Activated B cell treated with CpG ODN at 0.5 μM for 24 hours (primary cell): ENCODE measurements at regions not wholly inside any gene's neighbourhood (a gene's known extent, or its start where the extent isn't known, plus 50 kb on each side); places are given as distances from the start of the nearest gene placed in this dataset.

Experiments
- ATAC-seq: fragments of 200-7000 bp; cut with Tn5 transposase; one replicate; pipeline ENCODE4 v1.10.0; 2021; ENCODE audit warnings: low read depth, mild to moderate bottlenecking, moderate library complexity
- CTCF ChIA-PET: fragments of 350-600 bp; sonication (Branson Sonifier 250); formaldehyde crosslinking; loops from one replicate; lab custom pipeline; 2021; ENCODE audit warnings: antibody characterized with exemption; lab: Charles Lee
- POLR2A ChIA-PET: fragments of 350-600 bp; sonication (Branson Sonifier 250); formaldehyde crosslinking; loops from one replicate; lab custom pipeline; 2021; ENCODE audit warnings: antibody characterized with exemption; lab: Charles Lee
- DNase-seq: peaks from one replicate; pipeline ENCODE4 v3.0.0; 2022
- H3K27ac Mint-ChIP-seq: one replicate; pipeline ENCODE4 v1.8.0; 2020; ENCODE audit warnings: mixed read lengths
- H3K27me3 Mint-ChIP-seq: one replicate; pipeline ENCODE4 v1.8.0; 2021; ENCODE audit warnings: mixed read lengths
- H3K36me3 Mint-ChIP-seq: one replicate; pipeline ENCODE4 v1.8.0; 2021; ENCODE audit warnings: low read depth, mixed read lengths
- H3K4me1 Mint-ChIP-seq: one replicate; pipeline ENCODE4 v1.8.0; 2021; ENCODE audit warnings: mixed read lengths
- H3K4me3 Mint-ChIP-seq: one replicate; pipeline ENCODE4 v1.8.0; 2020; ENCODE audit warnings: mild to moderate bottlenecking, mixed read lengths
- H3K9me3 Mint-ChIP-seq: one replicate; pipeline ENCODE4 v1.8.0; 2020; ENCODE audit warnings: mixed read lengths
- intact Hi-C: fragments of 100-400 bp; cut with micrococcal nuclease; formaldehyde crosslinking; loops from one replicate; pipeline ENCODE4 v1.15.1; 2024
- TF ChIP-seq, protein P1 (sequence below): fragments of 200-600 bp; IDR thresholded peaks from one replicate; pipeline ENCODE4 v1.8.0; 2022; ENCODE audit warnings: antibody characterized with exemption, mild to moderate bottlenecking

DNA sequence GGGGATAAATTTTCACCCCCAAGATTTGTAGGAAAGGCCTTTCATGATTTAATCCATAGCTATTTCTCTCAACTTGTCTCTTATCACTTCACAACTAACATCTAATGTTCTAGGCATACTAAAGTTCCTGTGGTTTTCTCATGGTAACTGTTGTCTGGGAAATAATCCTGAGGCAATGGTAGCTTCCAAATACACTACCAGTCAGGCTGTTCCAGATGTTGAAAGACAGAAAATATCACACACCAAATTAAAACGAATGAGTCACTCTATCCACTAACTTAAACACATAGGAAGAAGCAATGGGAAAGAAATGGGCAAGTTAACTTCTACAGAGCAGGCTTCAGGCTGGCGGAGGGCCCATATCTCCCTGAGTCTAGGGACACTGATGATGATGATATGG is 77.7 kb upstream of the MYO16 start:
- no peaks in the 10 kb centered on the region for H3K4me1 Mint-ChIP-seq
- H3K4me3 Mint-ChIP-seq: no peak overlapping the region
- no peak for ATAC-seq
- no peak overlapping the region for H3K27ac Mint-ChIP-seq
- TF ChIP-seq, protein P1, sequence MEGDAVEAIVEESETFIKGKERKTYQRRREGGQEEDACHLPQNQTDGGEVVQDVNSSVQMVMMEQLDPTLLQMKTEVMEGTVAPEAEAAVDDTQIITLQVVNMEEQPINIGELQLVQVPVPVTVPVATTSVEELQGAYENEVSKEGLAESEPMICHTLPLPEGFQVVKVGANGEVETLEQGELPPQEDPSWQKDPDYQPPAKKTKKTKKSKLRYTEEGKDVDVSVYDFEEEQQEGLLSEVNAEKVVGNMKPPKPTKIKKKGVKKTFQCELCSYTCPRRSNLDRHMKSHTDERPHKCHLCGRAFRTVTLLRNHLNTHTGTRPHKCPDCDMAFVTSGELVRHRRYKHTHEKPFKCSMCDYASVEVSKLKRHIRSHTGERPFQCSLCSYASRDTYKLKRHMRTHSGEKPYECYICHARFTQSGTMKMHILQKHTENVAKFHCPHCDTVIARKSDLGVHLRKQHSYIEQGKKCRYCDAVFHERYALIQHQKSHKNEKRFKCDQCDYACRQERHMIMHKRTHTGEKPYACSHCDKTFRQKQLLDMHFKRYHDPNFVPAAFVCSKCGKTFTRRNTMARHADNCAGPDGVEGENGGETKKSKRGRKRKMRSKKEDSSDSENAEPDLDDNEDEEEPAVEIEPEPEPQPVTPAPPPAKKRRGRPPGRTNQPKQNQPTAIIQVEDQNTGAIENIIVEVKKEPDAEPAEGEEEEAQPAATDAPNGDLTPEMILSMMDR: no peak
- CTCF ChIA-PET: no interaction called here
- no peaks in the 10 kb centered on the region for H3K27me3 Mint-ChIP-seq
- DNase-seq: no peak
- H3K36me3 Mint-ChIP-seq: no peaks in the 10 kb centered on the region
- intact Hi-C loops: no loop called here
- H3K9me3 Mint-ChIP-seq: peaks cover 3% of the 10 kb centered on the region
- POLR2A ChIA-PET: no interaction called here

- peaks cover 3% of the 10 kb centered on the region for H3K9me3 Mint-ChIP-seq
- TF ChIP-seq, protein P1: no peak
- no peaks in the 10 kb centered on the region for H3K4me1 Mint-ChIP-seq
- no peak overlapping the region for H3K27ac Mint-ChIP-seq
- DNase-seq: no peak
- ChIA-PET POLR2A (no interaction called here), CTCF (no interaction called here)
- H3K27me3 Mint-ChIP-seq: no peaks in the 10 kb centered on the region
- intact Hi-C loops: no loop called here
- H3K36me3 Mint-ChIP-seq: no peaks in the 10 kb centered on the region
- no peak overlapping the region for H3K4me3 Mint-ChIP-seq
- no peak for ATAC-seq
Observed at GRCh38 chr13:108558489-108558888, 70.9 kb upstream of the MYO16 start.

GRCh38 chr13:108560093-108560492 is 69.3 kb upstream of the MYO16 start:
- Mint-ChIP-seq H3K27me3 (no peaks in the 10 kb centered on the region), H3K4me1 (no peaks in the 10 kb centered on the region), H3K9me3 (no peaks in the 10 kb centered on the region), H3K36me3 (no peaks in the 10 kb centered on the region), H3K4me3 (no peak overlapping the region), H3K27ac (no peak overlapping the region)
- DNase-seq: no peak
- ChIA-PET CTCF (no interaction called here), POLR2A (no interaction called here)
- TF ChIP-seq, protein P1: no peak
- no peak for ATAC-seq
- intact Hi-C loops: no loop called here

DNA sequence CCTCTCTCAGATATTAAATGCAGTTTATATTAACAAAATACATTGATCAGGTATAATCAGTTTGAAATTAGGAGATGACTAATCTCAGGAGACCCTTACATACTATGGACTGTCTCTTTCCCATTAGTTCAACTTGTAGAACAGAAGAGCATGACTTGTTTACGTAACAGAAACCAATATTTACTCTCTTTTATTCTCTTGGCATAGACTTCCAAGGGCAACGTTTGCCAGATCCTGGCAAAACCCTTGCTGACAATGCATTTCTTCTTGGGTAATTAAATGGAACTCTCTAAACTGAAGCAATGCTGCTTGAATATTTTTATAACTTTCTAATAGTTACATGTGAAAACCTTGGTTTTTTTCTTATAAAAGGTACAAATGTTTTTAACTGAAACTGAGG is 68.3 kb upstream of the MYO16 start:
- ATAC-seq (no peak), DNase-seq (no peak)
- Mint-ChIP-seq H3K27ac (no peak overlapping the region), H3K4me3 (no peak overlapping the region), H3K4me1 (no peaks in the 10 kb centered on the region), H3K36me3 (no peaks in the 10 kb centered on the region), H3K9me3 (no peaks in the 10 kb centered on the region), H3K27me3 (no peaks in the 10 kb centered on the region)
- intact Hi-C loops: no loop called here
- TF ChIP-seq, protein P1: no peak
- CTCF ChIA-PET: no interaction called here
- POLR2A ChIA-PET: no interaction called here

- Mint-ChIP-seq H3K36me3 (no peaks in the 10 kb centered on the region), H3K4me3 (no peak overlapping the region), H3K27ac (no peak overlapping the region), H3K9me3 (no peaks in the 10 kb centered on the region), H3K4me1 (no peaks in the 10 kb centered on the region), H3K27me3 (no peaks in the 10 kb centered on the region)
- TF ChIP-seq, protein P1: no peak
- no peak for DNase-seq
- ATAC-seq: no peak
- POLR2A ChIA-PET: no interaction called here
- intact Hi-C loops: no loop called here
- CTCF ChIA-PET: no interaction called here
Observed at GRCh38 chr13:108566413-108567170, 62.8 kb upstream of the MYO16 start.
